DMS79 (cell line): ENCODE measurements at regions not wholly inside any gene's neighbourhood (a gene's known extent, or its start where the extent isn't known, plus 50 kb on each side); places are given as distances from the start of the nearest gene placed in this dataset.

Experiments used
- DNase-seq: peaks from one replicate; lab custom pipeline; 2025; lab: John Stamatoyannopoulos, UW

DNA sequence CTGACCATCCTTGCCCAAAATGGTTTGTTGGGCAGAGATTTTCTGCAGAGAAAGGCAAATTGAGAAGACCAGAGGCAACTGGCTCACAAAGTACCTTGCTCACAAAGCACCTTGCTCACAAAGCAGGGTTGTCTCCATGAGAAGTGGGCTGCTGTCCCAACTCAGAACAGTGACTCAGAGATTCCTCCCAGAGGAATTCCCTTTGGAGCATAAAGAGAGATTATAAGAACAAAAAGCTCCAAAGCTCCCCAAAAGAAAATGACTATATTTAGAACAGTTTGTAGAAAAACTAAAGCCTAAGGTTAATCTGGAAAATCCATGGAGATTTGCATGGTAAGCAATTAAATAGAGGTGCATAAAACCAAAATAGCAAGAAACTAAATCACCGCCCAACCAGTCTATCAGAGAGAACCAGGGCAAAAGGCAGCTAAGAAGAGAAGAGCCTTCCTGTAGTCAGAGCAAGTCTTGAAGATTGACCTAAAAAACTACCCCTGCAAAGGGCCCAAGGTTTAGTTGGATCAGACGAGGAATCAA is 731.4 kb downstream of the FAT4 start:
- no peak for DNase-seq

DNA sequence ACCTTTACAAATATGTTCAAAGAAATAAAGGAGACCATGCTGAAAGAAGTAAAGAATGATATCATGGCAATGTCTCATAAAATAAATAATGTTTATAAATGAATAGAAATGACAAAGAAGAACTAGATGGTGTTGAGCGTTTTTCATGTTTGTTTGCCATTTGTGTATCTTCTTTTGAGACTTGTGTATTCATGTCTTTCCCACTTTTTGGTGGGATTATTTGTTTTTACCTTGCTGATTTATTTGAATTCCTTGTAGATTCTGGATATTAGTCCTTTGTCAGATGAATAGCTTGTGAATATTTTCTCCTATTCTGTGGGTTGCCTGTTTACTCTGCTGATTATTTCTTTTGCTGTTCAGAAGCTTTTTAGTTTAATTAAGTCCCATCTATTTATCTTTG is 732.4 kb downstream of the FAT4 start:
- no peak for DNase-seq

DNA sequence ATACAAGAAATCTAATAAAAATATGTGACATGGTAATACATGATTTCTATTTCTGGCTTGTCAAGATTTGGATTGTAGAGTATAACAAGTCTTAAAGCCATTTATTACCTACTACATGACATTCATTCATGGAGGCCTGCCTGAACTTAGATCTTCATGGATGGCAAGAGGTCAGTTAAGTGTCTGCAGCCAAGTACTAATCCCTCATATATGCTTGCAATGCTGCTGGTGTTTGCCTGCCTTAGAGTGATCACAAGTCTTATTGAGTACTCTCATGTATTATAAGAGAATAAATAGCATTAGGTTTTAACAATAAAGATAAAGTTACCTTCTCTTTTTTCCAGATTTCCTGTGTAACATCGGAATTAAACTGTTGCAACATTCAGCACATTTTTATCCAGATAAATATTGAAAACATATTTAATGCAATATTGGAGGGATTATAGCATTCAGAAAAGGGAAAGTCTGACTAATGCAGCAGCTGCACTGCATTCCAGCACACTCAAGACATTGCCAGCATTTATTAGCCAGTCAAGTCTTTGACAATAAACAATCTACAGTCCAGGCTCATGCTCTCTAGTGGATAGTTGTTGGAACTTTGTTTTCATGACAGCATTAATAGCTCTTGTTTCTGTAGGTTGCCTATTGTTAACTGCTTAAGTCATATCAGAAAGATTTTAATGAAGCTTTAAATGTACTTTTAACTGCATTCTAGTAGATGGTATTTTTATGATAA is 737.1 kb downstream of the FAT4 start:
- no peak for DNase-seq

DNA sequence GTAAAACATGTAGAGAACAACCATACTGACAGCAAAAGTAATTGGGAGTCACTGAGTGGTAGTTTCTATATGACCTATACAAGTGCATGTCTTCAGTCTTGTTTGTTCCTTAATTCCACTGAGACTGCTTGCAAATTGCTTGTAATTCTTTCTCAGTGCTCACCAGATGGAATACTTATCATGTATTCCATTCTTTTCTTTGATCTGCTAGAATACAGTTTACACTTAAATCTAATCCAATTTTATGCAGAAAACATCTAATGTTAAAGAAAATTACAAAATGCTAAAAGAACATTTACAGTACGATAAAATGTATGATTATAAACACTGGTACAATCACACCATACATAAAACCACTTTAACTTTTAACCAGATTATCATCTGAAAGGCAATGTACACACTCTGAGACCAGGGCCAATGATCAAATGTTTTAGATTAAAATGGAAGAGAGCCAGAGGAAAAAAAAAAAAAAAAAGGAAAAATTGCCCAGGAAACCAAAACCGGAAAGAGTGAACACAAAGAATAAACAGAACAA is 741.4 kb downstream of the FAT4 start:
- DNase-seq: no peak

DNA sequence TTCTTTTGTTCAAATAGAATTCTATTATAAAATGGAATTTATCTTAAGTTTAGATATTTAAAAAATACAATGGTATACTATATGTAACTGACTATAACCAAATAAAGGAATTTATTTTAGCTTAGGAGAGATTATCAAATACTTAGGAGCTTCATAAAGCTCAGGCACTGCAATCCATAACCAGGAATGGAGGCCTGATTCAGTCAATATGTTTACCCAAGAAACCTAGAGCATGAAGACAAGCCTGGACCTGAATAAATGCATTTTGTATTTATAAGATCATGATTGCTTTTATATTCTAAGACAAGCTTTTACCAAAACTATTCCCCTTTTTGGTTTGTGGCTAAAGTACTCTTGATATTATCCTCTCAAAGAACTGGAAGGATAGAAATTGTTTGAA is 742.6 kb downstream of the FAT4 start:
- DNase-seq: no peak

DNA sequence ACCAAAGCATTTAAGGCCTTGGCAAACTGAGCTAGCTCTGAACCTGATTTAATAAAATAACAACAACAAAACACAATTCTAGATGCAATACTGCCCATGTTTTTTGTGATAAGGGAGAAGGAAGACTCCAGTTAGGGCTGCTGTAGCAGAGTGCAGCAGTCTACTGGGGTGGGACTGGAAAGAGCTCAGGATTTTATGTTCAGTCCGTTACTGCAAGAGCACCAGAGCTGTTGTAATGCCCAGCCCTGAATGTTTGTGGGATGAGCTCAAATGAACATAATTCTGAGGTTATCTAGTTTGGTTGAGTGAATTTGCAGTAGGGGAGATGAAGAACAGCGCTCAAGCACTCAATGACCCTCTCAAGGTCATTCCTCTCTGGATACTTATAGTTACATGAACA is 743.8 kb downstream of the FAT4 start:
- DNase-seq: no peak

DNA sequence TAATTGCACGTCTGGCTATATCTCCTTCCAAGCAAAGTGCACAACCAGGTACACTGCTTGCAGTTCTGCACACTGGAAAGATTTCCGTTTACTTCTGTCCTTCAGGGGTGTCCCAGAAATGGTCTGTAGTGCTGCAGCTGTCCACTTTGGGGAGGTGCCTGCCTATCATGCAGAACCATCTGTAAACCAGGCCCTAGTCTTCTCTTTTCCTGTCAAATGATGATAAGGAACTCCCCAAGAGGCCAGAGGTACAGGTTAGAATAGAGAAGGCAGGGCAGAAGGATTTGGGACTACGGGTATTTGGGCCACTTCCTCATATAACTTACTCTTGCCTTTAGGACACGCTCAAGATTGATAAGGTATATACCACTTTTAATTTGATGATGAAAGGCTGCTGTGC is 746.9 kb downstream of the FAT4 start:
- no peak for DNase-seq

DNA sequence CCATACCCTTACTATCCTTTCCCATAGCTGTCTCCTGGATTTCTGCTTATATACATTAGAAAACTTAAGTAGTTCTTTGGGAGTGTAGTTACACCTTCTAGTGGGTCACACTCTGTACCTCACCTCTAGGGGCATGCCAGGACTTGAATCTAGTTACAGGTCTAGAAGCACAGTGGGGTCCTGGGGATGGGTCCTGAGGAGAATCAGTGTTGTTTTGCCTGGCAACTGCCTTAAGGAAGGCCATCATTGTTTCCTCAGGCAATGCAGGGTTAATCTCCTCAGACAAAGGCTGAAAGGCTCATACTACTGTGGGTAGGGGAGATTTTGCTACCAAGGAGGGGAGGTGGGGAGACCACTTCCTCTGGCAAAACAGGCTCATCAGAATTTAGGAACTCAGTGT is 750.3 kb downstream of the FAT4 start:
- no peak for DNase-seq

DNA sequence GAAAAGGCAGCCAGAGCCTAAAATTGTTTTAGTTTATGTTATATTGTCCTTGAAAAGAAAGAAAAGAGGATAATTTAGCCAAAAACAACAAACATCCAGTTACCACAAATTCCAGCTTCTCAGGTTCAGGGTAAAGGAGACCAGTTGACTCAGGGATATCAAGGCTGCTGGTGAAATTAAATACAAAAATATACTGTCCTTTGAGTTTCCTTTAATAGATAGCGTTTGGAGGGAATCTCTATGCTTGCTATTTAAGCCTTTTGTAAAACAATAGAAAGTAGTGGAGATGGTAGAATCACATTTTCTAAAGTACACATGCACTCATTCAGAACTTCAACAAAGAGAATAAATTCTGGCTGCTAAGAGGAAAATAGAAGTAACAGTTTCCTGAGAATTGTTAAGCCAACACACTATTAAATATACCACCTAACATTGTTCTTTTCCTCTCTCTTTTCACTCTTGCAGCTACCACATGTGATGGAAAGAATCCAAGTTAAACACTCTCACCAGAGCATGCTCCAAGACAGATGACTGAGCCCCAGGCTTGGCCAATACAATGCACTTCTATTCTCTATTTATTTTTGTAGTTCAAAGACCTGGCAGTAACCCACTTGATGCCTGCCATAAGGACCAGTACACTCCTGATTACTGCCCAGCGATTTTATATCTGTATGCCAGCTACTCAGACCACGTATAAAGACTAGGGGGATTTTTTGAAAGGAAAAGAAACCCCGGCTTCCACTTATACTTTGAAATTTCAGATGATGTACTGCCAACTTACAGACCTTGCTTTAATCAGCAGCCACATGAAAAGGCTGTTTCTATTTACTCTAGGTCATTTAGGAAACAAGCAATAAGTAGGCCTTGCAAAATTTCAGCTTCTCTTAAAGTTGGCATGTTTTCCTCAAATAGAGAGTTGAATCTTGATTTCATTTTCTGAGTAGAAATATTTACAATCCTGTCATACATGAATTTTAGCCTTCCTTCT is 756.9 kb downstream of the FAT4 start:
- no peak for DNase-seq

DNA sequence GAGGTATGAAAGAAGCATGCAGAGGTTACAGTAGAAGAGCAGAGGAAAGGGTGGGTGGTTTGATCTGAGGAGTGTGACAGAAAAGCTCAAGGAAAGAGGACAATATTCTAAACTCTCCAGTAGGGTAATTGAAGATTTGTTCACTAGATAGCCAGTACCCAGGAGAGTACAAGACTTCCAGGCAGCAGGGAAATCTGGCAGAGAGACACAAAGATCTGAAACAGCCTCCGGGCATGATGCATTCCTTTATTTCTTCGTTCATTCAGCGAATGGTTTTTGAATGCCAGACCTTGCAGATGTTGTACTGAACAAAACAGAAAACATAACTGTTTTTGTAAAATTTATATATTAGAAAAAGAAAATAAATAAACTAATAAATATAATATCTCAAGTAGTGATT is 766.6 kb downstream of the FAT4 start:
- DNase-seq: no peak

DNA sequence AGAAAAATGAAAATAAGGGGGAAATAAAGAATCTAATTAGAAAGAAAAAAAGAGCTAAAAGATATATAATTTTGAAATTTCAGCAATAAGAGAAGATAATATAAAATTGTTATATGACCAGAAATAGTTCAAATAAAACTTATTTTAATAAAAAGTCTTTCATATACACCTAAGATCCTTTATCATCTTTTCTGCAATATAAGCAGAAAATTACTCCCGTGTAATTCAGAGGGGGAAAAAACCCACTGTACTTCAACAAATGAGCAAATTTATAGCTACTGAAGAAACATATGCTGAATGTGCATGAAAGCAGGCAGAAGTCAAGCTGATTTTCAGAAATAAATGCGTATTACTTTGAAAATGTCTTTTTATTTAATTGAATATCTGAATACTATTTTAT is 771.3 kb downstream of the FAT4 start:
- DNase-seq: no peak

DNA sequence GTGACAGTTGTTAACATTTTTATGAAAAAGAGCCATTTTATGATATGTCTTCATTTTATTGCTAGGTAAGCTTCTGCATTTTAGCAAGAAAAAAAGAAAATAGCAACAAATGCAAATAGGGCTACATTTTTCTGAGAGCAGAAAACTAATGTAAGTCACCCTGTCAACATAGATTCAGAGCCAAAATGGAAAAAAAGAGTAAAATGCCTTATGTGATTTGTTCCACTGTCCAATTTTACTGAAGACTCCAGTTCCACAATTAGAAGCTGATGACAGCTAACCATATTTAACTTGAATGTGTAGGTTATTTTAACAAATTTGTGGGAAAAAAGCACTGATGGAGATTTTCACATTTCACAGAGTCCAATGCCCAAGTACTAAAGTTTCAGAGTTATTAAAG is 772.3 kb downstream of the FAT4 start:
- DNase-seq: no peak

DNA sequence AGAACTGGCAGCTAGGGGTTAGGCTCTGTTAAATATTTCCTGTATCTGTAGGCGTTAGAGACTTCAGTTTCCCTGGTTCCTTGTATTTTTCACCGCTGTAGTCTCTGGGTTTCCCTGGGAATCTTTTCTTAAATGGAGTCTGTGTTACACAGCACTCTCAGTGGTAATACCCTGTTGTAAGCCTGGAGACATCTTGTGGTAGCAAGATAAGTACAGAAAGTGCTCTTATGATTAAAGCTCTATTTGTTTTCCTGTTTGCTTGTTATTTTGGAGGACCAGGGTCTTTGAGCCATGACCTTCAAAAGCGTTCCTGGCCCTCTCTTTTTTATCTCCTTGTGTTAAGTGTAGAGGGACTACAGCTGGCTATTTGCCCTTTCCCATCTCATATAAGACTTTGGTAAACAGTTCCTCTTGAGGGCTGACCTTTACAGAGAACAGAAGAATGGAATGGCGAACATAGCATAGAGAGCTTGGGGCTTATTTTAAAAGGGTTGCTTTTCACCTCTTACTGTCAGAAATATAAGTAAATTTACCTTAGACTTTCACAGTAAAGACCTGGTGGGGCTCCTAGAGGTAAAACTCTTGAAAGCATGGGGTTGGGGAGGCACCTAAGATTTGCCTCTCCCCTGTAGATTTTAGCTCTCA is 782.5 kb downstream of the FAT4 start:
- no peak for DNase-seq

DNA sequence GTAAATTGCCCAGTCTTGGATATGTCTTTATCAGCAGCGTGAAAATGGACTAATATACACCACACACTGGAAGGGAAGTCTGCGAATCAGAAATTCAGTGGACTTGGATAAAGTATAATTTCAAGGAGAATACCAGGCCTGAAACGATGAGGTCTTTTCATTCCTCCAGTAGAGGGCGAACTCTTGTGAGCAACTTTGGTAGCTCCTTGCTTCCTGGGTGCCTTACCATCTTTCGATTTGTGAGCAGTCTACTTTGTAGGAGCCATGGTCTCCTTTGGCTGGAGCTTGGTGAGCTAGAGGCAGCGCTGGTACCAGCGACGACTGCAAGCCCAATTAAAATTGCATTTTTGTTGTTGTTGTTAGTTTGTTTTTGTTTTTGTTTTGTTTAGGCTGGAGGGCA is 791.9 kb downstream of the FAT4 start:
- DNase-seq: no peak

DNA sequence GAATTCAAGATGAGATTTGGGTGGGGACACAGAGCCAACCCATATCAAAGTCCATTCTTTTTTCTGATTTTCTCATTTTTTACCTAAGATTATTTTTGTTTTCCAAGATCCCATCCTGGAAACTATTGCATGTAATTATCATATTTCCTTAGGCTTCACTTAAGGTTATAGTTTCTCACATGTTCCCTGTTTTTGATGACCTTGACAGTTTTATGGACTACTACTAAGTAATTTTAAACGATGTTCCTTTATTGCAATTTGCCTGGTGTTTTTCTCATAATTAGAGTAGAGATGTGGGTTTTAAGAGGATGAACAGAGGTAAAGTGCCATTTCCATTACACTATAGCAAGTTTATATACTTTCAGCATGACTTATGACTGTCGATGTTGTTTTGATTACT is 795.1 kb downstream of the FAT4 start:
- no peak for DNase-seq

DNA sequence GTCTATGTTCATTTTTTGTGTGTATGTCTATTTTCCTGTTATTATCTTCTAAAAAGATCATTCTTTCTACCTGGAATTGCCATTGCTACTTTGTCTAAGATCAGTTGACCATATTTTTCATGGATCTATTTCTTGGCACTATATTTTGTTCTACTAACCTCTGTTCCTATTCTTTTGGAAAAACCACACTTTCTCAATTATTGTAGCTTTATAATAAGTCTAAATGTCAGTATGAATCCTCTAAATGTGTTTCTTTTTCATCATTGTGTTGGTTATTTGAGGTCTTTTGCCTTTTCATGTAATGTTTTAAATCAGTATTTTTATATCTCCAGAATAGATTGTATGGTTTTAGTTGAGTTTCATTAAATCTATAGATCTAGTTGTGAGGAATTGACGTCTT is 798.3 kb downstream of the FAT4 start:
- no peak for DNase-seq

DNA sequence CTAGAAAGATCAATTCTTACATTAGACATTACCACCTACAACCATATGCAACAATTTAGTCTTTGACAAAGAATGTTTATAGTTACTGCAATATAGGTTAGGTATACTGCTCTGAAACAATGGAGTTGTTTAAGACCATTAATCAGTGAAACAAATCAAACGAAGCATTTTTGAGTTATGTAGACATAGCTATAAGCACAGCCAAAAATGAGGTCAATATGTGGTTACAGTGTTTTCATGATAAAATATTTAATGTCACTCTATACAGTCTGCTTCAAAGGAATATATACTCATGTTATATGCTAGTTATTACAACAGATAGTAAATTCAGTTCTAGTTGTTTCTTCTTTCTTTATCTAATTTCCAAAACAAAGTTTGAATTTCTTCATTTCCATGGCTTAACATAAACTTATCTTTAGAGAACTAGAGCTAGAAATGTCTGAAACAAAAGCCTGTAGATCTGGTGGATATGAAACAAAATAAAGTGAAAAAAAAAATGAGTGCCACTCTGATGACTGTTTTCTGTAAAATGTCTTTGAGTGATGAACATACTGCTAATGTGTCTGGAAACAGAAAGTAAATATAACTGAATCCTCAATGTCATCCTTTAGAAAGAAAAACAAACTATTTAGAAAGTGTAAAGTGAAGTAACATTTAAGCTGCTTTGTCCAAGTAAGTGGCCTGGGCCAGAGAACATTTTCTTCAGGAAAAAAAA is 809.0 kb downstream of the FAT4 start:
- no peak for DNase-seq

DNA sequence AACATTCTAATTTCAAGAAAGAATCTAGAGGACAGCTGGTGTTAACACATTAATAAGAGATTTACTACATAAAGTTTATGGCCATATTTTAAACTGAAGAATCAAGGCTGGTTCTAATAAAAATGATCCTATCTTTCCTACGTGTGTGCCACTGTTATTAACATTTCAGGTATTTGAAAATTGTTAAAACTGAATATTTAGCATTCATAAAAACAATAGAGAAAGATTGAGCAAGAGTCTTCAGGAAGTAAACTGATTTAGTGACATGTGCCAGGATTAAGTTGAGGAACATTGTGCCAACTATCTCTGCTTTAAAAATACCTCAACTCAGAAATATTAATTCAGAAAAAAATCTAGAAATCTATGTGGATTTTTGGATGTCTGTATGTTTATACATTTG is 810.1 kb downstream of the FAT4 start:
- no peak for DNase-seq

DNA sequence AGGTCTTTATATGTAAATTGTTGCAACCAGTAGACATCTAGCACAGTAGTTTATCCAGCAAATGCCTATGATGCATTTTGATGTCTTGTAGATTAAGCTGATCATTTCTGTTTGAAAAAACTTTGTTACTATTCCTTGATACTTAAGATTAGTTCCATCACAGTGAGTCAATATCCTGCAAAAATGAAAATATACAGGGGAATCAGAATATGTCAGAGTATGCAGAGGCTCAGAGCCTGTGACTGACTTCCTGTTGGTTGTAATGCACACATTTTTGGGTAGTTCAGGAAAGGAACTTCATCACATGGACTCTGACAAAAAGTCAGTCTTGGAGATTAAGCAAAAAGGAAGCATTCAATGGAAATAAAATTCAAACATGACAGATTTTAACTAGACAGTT is 815.5 kb downstream of the FAT4 start:
- DNase-seq: no peak

DNA sequence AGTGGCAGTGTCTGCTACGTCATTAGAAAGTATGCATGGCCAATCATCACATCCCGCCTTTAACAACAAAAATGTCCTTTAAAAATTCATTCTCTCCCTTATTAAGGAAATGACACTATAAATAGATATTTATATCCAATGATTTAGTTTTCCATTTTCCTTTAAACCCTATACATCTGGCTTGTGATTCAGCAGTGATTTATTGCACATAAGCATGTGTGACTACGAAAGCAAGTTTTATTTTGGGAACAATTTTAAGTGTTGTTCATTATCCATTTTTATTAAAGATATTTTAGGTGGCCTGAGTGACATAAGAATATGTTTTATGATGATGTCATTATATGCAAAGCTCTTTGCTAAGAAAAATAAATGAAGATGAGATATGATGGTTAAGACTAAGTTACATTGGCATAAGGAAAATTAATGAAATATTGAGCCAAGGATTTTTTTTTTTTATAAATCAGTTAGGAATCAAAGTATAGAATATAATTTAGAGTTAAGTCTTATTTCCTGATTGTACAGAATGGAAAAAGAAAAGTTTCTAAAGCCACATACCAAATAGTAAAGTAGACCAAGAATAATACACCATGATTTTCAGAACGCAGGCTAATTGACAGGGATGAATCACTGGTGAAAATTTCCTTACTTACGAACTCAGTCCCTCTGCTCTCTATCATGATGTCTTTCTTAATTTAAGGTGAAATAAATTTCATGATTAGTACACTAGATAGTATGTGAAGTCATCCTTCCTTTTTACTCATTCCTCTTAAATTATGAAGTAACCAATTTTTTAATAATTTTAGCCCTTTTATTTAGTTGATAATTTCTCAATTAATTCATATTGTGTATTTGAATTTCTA is 822.4 kb downstream of the FAT4 start:
- DNase-seq: no peak

DNA sequence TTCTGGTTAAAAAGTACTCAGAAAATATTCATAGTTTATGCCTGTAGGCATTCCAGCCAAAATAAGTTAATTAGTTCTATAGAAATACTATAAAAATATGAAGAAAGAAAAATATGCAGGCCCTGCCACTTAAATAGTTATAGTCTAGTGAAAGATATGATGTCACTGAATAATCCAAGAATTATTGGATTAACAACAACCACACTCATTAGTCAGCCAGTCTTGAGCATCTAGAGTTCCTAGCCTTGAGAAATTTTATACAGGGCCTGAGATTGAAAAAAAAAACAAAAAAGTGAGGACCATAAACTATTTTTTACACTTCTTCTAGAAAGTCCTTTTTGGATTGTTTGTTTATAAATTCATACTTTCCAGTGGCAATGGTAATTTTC is 823.0 kb downstream of the FAT4 start:
- DNase-seq: no peak
